PC-3 (cell line): ENCODE measurements at regions not wholly inside any gene's neighbourhood (a gene's known extent, or its start where the extent isn't known, plus 50 kb on each side); places are given as distances from the start of the nearest gene placed in this dataset.

Experiments
- EZH2 ChIP-seq: fragments of 300-600 bp; sonication (generic); IDR thresholded peaks from one replicate; pipeline ENCODE4 v1.6.1; 2017; ENCODE audit warnings: antibody characterized with exemption, mild to moderate bottlenecking, low read length; ENCODE audit not compliant: unreplicated experiment
- EZH2phosphoT487 ChIP-seq: fragments of 300-600 bp; sonication (generic); IDR thresholded peaks from 2 replicates; pipeline ENCODE4 v1.6.1; 2018; ENCODE audit warnings: mild to moderate bottlenecking, antibody characterized with exemption, low read length, borderline replicate concordance
- TF ChIP-seq, protein P1 (sequence below): fragments of 300-600 bp; sonication (generic); conservative IDR thresholded peaks from 2 replicates; pipeline ENCODE4 v1.5.1; 2017; ENCODE audit warnings: antibody characterized with exemption, low read depth, mild to moderate bottlenecking, low read length

DNA sequence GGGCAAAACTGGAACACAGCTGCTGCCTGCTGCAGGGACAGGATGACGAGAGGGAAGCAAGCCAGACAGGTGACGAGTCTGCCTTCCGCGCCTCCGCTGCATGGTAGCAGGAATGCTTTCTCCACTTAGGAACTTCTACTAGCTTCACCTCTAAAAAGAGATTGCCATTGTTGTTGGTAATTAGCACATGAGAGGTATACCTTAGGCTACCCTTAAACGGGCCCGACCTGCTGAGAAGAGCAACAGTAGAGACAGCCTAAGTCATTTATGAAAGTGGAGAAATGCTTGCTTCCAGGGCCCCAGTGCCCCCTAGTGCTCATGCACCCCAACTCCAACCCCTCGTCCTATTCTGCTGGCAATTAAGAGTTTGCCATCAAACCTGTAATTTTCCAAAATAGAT lies 96.9 kb upstream of the AKT3 start:
- TF ChIP-seq, protein P1, sequence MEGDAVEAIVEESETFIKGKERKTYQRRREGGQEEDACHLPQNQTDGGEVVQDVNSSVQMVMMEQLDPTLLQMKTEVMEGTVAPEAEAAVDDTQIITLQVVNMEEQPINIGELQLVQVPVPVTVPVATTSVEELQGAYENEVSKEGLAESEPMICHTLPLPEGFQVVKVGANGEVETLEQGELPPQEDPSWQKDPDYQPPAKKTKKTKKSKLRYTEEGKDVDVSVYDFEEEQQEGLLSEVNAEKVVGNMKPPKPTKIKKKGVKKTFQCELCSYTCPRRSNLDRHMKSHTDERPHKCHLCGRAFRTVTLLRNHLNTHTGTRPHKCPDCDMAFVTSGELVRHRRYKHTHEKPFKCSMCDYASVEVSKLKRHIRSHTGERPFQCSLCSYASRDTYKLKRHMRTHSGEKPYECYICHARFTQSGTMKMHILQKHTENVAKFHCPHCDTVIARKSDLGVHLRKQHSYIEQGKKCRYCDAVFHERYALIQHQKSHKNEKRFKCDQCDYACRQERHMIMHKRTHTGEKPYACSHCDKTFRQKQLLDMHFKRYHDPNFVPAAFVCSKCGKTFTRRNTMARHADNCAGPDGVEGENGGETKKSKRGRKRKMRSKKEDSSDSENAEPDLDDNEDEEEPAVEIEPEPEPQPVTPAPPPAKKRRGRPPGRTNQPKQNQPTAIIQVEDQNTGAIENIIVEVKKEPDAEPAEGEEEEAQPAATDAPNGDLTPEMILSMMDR = peak; percentile 64
- TF ChIP-seq EZH2 (no peak), EZH2phosphoT487 (no peak)
